ENCODE measurements at regions not wholly inside any gene's neighbourhood (a gene's known extent, or its start where the extent isn't known, plus 50 kb on each side); places are given as distances from the start of the nearest gene placed in this dataset.
A peak's percentile ranks its signal among the peaks of the same experiment; 100 is the strongest.

GRCh38 chr1:188137221-188137620 is 1308.5 kb downstream of the PLA2G4A start:
- Histone ChIP-seq H3K9ac (ENCODE audit: low read length in 3 of 3) (no peak overlapping the region), H3K4me3 (ENCODE audit: low read length in 3 of 3) (no peak overlapping the region), H3K36me3 (ENCODE audit: control insufficient read depth in 2 of 3, insufficient read depth in 3 of 3, low read length in 3 of 3) (no peaks in the 10 kb centered on the region), H3K9me3 (ENCODE audit: control insufficient read depth in 2 of 3, insufficient read depth in 1 of 3, low read length in 3 of 3) (peaks cover 0 to 3% (median 0%) of the 10 kb centered on the region in 3 donors), H3K4me1 (ENCODE audit: control insufficient read depth in 2 of 3, insufficient read depth in 2 of 3, low read depth in 1 of 3, low read length in 3 of 3) (no peaks in the 10 kb centered on the region), H3K27me3 (ENCODE audit: control insufficient read depth, insufficient read depth, low read length) (no peaks in the 10 kb centered on the region), H3K27ac (ENCODE audit: low read depth in 2 of 2, low read length in 2 of 2) (no peak overlapping the region)
- intact Hi-C loops (cut with DNase I): no loop called here
- TF ChIP-seq CTCF (IDR thresholded peaks at IDR 0.05; ENCODE audit: borderline replicate concordance, extremely low read depth, insufficient read depth): no peak
- DNase-seq: no peak
- FAIRE-seq: peak; percentile 47

GRCh38 chr1:188140958-188141357 is 1312.2 kb downstream of the PLA2G4A start:
- no peak overlapping the region for H3K27ac ChIP-seq (ENCODE audit: low read depth in 2 of 2, low read length in 2 of 2)
- no peak for TF ChIP-seq CTCF (IDR thresholded peaks at IDR 0.05; ENCODE audit: borderline replicate concordance, extremely low read depth, insufficient read depth)
- no peaks in the 10 kb centered on the region for H3K27me3 ChIP-seq (ENCODE audit: control insufficient read depth, insufficient read depth, low read length)
- FAIRE-seq (no peak), DNase-seq (no peak)
- H3K9ac ChIP-seq (ENCODE audit: low read length in 3 of 3): no peak overlapping the region
- intact Hi-C loops (cut with DNase I): no loop called here
- H3K9me3 ChIP-seq (ENCODE audit: control insufficient read depth in 2 of 3, insufficient read depth in 1 of 3, low read length in 3 of 3): no peaks in the 10 kb centered on the region
- no peak overlapping the region for H3K4me3 ChIP-seq (ENCODE audit: low read length in 3 of 3)
- no peaks in the 10 kb centered on the region for H3K4me1 ChIP-seq (ENCODE audit: control insufficient read depth in 2 of 3, insufficient read depth in 2 of 3, low read depth in 1 of 3, low read length in 3 of 3)
- H3K36me3 ChIP-seq (ENCODE audit: control insufficient read depth in 2 of 3, insufficient read depth in 3 of 3, low read length in 3 of 3): no peaks in the 10 kb centered on the region

GRCh38 chr1:188154196-188154595 is 1325.4 kb downstream of the PLA2G4A start:
- H3K4me1 ChIP-seq (ENCODE audit: control insufficient read depth in 2 of 3, insufficient read depth in 2 of 3, low read depth in 1 of 3, low read length in 3 of 3): no peaks in the 10 kb centered on the region
- no peak overlapping the region for H3K4me3 ChIP-seq (ENCODE audit: low read length in 3 of 3)
- no peaks in the 10 kb centered on the region for H3K27me3 ChIP-seq (ENCODE audit: control insufficient read depth, insufficient read depth, low read length)
- no peak overlapping the region for H3K9ac ChIP-seq (ENCODE audit: low read length in 3 of 3)
- H3K9me3 ChIP-seq (ENCODE audit: control insufficient read depth in 2 of 3, insufficient read depth in 1 of 3, low read length in 3 of 3): no peaks in the 10 kb centered on the region
- H3K27ac ChIP-seq (ENCODE audit: low read depth in 2 of 2, low read length in 2 of 2): no peak overlapping the region
- H3K36me3 ChIP-seq (ENCODE audit: control insufficient read depth in 2 of 3, insufficient read depth in 3 of 3, low read length in 3 of 3): no peaks in the 10 kb centered on the region
- intact Hi-C loops (cut with DNase I): no loop called here
- no peak for TF ChIP-seq CTCF (IDR thresholded peaks at IDR 0.05; ENCODE audit: borderline replicate concordance, extremely low read depth, insufficient read depth)
- FAIRE-seq (no peak), DNase-seq (peak in 1 of 5 donors; percentile 53)

GRCh38 chr1:188154761-188155160 is 1326.0 kb downstream of the PLA2G4A start:
- TF ChIP-seq CTCF (IDR thresholded peaks at IDR 0.05; ENCODE audit: borderline replicate concordance, extremely low read depth, insufficient read depth): no peak
- intact Hi-C loops (cut with DNase I): no loop called here
- no peak for DNase-seq
- Histone ChIP-seq H3K27ac (ENCODE audit: low read depth in 2 of 2, low read length in 2 of 2) (no peak overlapping the region), H3K36me3 (ENCODE audit: control insufficient read depth in 2 of 3, insufficient read depth in 3 of 3, low read length in 3 of 3) (no peaks in the 10 kb centered on the region), H3K4me1 (ENCODE audit: control insufficient read depth in 2 of 3, insufficient read depth in 2 of 3, low read depth in 1 of 3, low read length in 3 of 3) (no peaks in the 10 kb centered on the region), H3K27me3 (ENCODE audit: control insufficient read depth, insufficient read depth, low read length) (no peaks in the 10 kb centered on the region), H3K9me3 (ENCODE audit: control insufficient read depth in 2 of 3, insufficient read depth in 1 of 3, low read length in 3 of 3) (no peaks in the 10 kb centered on the region), H3K4me3 (ENCODE audit: low read length in 3 of 3) (no peak overlapping the region), H3K9ac (ENCODE audit: low read length in 3 of 3) (no peak overlapping the region)
- FAIRE-seq: no peak
